Activated CD8-positive, alpha-beta T cell treated with anti-CD3 and anti-CD28 coated beads, Interleukin-2, amount 10 ng/mL, durations not matched to agents 7 days and 5 days (primary cell): ENCODE measurements at regions not wholly inside any gene's neighbourhood (a gene's known extent, or its start where the extent isn't known, plus 50 kb on each side); places are given as distances from the start of the nearest gene placed in this dataset.
A peak's percentile ranks its signal among the peaks of the same experiment; 100 is the strongest.

Experiments
- ATAC-seq: fragments of 150-1000 bp; cut with Tn5 transposase; one replicate; pipeline ENCODE4 v1.10.0; 2021; ENCODE audit warnings: moderate library complexity
- CTCF ChIA-PET: fragments of 350-600 bp; sonication (Branson Sonifier 250); formaldehyde crosslinking; loops from one replicate; lab custom pipeline; 2021; ENCODE audit warnings: antibody characterized with exemption; lab: Charles Lee
- POLR2A ChIA-PET: fragments of 350-600 bp; sonication (Branson Sonifier 250); formaldehyde crosslinking; loops from one replicate; lab custom pipeline; 2021; ENCODE audit warnings: antibody characterized with exemption; lab: Charles Lee
- DNase-seq: peaks from one replicate; pipeline ENCODE4 v3.0.0-alpha.2; 2020
- H3K27ac Mint-ChIP-seq: one replicate; pipeline ENCODE4 v1.8.0; 2021; ENCODE audit warnings: mild to moderate bottlenecking, mixed read lengths
- H3K27me3 Mint-ChIP-seq: one replicate; pipeline ENCODE4 v1.8.0; 2021; ENCODE audit warnings: low read depth, mixed read lengths
- H3K36me3 Mint-ChIP-seq: one replicate; pipeline ENCODE4 v1.8.0; 2021; ENCODE audit warnings: low read depth, mixed read lengths
- H3K4me1 Mint-ChIP-seq: one replicate; pipeline ENCODE4 v1.8.0; 2021; ENCODE audit warnings: low read depth, mixed read lengths
- H3K4me3 Mint-ChIP-seq: one replicate; pipeline ENCODE4 v1.8.0; 2021; ENCODE audit warnings: mild to moderate bottlenecking, mixed read lengths
- H3K9me3 Mint-ChIP-seq: one replicate; pipeline ENCODE4 v1.8.0; 2022; ENCODE audit warnings: mixed read lengths; ENCODE audit not compliant: insufficient read depth

DNA sequence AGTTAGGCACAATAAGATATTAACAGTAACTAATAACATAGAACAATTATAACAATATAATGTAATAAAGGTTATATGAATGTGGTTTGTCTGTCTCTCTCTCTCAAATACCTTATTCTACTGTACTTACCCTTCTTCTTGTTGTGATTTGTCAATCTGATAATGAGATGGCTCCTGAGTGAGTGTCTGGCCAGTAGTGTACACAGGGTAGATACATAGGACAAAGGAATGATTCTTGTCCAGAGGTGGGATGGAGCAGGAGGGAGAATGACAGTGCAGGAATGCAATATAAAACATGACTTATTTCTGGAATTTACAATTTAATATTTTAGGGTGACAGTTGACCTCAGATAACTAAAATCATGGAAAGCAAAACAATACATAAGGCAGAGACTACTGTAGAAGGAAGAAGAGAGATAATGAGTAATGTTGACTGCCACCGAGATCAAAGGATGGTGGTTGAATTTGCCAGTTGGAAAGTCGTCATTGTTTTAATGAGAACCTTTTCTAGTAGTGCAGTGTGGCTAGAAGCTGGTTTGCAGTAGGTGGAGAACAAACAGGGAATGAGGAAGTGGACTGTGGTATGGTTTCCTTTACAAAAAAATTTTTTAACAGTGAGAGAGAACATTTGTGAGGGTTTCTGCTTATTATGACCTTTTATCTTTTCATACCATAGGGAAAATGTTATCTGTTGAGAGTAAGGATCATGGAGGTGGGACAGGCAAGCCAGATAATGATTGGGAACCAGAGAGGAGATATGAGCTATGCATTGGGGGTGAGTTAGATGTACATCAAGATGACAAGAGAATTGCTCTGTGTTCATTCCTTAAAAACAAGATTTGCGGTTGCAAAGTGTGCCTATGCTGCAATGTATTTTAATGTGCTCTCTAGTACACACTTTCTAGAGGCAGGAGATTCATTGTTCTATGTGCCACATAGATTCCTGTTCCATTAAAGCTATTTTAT is 458.3 kb downstream of the BTG1 start:
- CTCF ChIA-PET: interaction anchor here (1.2 to 1.4 kb wide), 2 partner anchors 109 to 458 kb away, joined by 5 read pairs; partner anchors contain the start of gene BTG1
- Mint-ChIP-seq H3K9me3 (peaks cover 6% of the 10 kb centered on the region), H3K36me3 (no peaks in the 10 kb centered on the region), H3K27me3 (no peaks in the 10 kb centered on the region), H3K4me3 (no peak overlapping the region), H3K4me1 (peaks cover 25% of the 10 kb centered on the region), H3K27ac (peak overlapping the region; percentile 65)
- POLR2A ChIA-PET: interaction anchor here (0.6 to 1.0 kb wide), 3 partner anchors 306 to 458 kb away, joined by 3 read pairs; partner anchors contain the start of gene BTG1
- ATAC-seq: peak; percentile 84
- peak; percentile 58 for DNase-seq

DNA sequence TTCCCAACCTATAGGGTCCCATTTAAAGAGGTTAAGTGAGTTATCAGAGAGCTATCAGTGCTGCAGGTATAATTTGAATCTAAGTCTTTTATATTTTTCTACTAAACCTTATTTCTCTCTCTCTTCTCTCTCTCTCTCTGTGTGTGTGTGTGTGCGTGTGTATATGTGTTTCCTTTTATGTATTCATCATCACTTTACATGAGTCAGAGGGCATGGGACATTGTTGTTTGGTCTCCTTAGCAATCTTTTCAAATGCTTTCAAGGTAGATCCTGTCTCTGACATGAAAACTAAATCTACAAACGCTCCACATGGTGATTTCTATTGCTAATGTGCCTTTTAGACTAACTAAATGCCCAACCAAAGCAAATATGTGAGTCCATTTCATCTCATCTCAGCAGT is 459.7 kb downstream of the BTG1 start:
- POLR2A ChIA-PET: no interaction called here

DNA sequence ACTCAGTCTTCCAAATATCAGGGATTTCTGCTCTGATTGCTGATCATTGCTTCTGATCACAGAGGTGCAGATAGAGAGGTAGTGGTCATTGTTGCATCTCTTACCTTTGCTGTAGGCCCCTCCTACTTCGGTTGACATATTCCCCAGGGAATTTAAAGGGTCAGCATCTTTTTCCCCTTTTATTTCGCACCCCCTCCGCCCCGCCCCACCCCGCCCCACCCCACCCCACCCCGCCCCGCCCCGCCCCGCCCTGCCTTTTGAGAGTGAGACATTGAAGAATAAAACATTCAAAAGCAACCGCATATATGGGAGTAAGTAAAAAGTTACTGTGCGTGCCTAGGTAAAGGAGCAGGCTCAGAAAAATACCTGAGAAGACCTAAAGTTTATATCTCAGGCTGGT is 463.9 kb downstream of the BTG1 start:
- DNase-seq (no peak), ATAC-seq (no peak)
- ChIA-PET CTCF (no interaction called here), POLR2A (interaction anchor here (0.6 kb wide), 1 partner anchor 107 kb away, joined by 3 read pairs; no protein-coding TSS in a partner anchor)
- H3K4me1 Mint-ChIP-seq: peaks cover 8% of the 10 kb centered on the region
- peaks cover 2% of the 10 kb centered on the region for H3K36me3 Mint-ChIP-seq
- H3K9me3 Mint-ChIP-seq: peaks cover 6% of the 10 kb centered on the region
- no peaks in the 10 kb centered on the region for H3K27me3 Mint-ChIP-seq
- H3K27ac Mint-ChIP-seq: no peak overlapping the region
- no peak overlapping the region for H3K4me3 Mint-ChIP-seq

More for the DNA sequence above, 459.7 kb downstream of the BTG1 start:
- Mint-ChIP-seq H3K27me3 (no peaks in the 10 kb centered on the region), H3K4me1 (peaks cover 25% of the 10 kb centered on the region), H3K4me3 (no peak overlapping the region), H3K9me3 (peaks cover 6% of the 10 kb centered on the region), H3K27ac (peak overlapping the region; percentile 49), H3K36me3 (peaks cover 2% of the 10 kb centered on the region)
- DNase-seq (no peak), ATAC-seq (no peak)
- CTCF ChIA-PET: interaction anchor here (0.8 kb wide), 1 partner anchor 10 kb away, joined by 4 read pairs; no protein-coding TSS in a partner anchor

DNA sequence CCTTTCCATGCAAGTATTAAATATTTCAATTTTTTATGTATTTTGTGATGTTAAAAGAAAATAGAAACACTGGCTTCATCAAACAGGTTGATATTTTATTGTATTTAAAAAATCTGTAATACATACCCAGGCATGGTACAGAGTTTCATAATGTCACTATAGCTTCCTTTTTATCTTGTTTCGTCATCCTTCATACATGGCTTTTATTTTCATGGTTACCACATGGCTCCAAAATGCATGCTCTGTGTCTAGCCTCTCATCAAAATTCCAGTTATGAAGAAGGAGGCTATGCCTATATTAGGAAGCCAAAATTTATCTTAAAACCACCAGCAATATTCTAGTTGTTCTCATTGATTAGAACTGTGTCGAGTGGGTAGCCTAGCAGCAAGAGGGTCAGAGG is 464.8 kb downstream of the BTG1 start:
- Mint-ChIP-seq H3K9me3 (peaks cover 6% of the 10 kb centered on the region), H3K27ac (no peak overlapping the region), H3K36me3 (peaks cover 2% of the 10 kb centered on the region), H3K4me1 (peaks cover 2% of the 10 kb centered on the region), H3K27me3 (no peaks in the 10 kb centered on the region), H3K4me3 (no peak overlapping the region)
- ChIA-PET CTCF (no interaction called here), POLR2A (interaction anchor here (0.6 kb wide), 1 partner anchor 106 kb away, joined by 3 read pairs; no protein-coding TSS in a partner anchor)
- DNase-seq (no peak), ATAC-seq (no peak)

DNA sequence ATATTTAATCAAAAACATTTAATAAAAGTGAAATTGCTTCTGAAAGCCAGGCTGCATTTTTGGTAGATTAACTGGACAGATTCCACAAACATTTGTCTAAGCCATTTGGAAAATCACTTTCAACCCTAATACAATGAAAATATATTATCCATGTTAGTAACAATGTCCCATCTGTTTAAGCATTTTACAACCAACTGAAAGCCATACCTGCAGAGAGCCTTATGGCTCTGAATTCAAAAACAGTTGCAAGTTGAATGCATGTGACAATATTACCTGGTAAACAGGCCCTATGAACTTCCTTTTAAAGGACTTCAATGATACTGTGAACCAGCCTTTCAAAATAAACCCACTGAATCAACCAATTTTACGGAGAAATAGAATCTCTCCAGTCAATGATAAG is 468.1 kb downstream of the BTG1 start:
- Mint-ChIP-seq H3K4me1 (peaks cover 2% of the 10 kb centered on the region), H3K27me3 (no peaks in the 10 kb centered on the region), H3K4me3 (no peak overlapping the region), H3K27ac (no peak overlapping the region), H3K9me3 (no peaks in the 10 kb centered on the region), H3K36me3 (peaks cover 2% of the 10 kb centered on the region)
- DNase-seq (no peak), ATAC-seq (no peak)
- CTCF ChIA-PET: interaction anchor here (0.9 kb wide), 1 partner anchor 295 kb away, joined by 3 read pairs; no protein-coding TSS in a partner anchor
- POLR2A ChIA-PET: no interaction called here

DNA sequence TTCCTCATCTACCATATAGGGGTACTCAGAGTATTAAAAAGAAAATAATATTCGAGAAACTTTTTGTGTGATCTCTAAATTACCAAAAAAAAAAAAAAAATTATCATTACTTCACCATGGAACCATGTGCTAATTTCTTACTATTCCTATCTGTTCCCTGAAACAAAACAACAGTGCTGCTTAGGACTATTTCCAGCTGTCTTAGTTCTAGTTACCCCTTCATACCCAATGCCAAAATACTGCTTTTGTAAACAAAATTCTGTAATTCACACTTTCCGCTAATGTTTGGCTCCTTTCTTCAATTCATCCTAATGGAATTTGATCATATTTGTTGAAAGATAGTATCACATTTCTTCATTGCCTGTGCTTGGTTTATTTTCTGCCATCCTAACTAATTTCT is 470.2 kb downstream of the BTG1 start:
- Mint-ChIP-seq H3K36me3 (no peaks in the 10 kb centered on the region), H3K4me1 (peaks cover 2% of the 10 kb centered on the region), H3K9me3 (no peaks in the 10 kb centered on the region), H3K27ac (no peak overlapping the region), H3K4me3 (no peak overlapping the region), H3K27me3 (no peaks in the 10 kb centered on the region)
- no peak for DNase-seq
- POLR2A ChIA-PET: no interaction called here
- CTCF ChIA-PET: no interaction called here
- ATAC-seq: no peak

DNA sequence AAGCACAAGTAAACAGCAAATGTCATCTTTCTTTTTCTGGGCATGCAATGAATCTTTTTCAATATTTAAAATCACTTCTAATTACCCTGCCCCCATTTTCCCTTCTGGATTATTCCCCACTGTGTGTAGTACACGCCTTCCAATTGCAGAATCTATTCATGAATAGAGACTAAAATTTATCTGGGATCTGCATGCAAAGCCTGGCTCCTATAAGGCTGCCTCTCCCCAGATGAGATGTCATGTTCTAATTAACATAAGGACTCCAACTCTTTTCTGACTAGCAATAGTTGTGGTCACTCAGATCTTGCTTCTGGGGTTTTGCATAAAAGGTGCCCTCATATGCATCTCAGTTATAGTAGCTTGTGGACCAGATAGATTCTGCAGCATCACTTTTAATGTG is 473.5 kb downstream of the BTG1 start:
- H3K27me3 Mint-ChIP-seq: no peaks in the 10 kb centered on the region
- ATAC-seq: no peak
- ChIA-PET CTCF (interaction anchor here (2.9 kb wide), 1 partner anchor 11 kb away, joined by 9 read pairs; no protein-coding TSS in a partner anchor), POLR2A (no interaction called here)
- H3K4me3 Mint-ChIP-seq: no peak overlapping the region
- no peak overlapping the region for H3K27ac Mint-ChIP-seq
- no peaks in the 10 kb centered on the region for H3K9me3 Mint-ChIP-seq
- DNase-seq: no peak
- H3K4me1 Mint-ChIP-seq: peaks cover 7% of the 10 kb centered on the region
- H3K36me3 Mint-ChIP-seq: no peaks in the 10 kb centered on the region

DNA sequence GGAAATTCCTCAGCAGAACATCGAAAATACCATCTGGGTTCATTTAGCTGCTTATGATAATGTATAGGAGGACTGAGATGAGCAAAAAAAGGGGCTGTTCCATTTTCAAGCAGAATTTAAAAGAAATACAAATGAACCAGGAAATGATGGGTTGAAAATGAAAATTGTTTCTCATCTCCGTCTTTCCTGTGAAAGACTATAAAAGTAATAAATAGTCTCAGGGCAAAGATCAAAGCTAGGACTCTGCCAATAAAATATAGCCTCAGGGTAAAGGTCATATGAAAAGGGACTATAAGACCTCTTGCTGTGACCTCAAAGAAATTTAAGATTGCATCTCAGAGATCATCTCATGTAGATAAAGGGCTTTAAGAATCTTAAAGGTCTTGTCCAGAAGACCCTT is 478.0 kb downstream of the BTG1 start:
- H3K4me3 Mint-ChIP-seq: no peak overlapping the region
- no peak for ATAC-seq
- H3K27me3 Mint-ChIP-seq: no peaks in the 10 kb centered on the region
- no peaks in the 10 kb centered on the region for H3K36me3 Mint-ChIP-seq
- ChIA-PET CTCF (interaction anchor here (1.1 to 1.5 kb wide), 3 partner anchors 11 to 18 kb away, joined by 3 to 4 read pairs (median 3); no protein-coding TSS in a partner anchor), POLR2A (no interaction called here)
- peaks cover 8% of the 10 kb centered on the region for H3K4me1 Mint-ChIP-seq
- no peaks in the 10 kb centered on the region for H3K9me3 Mint-ChIP-seq
- no peak for DNase-seq
- peak overlapping the region; percentile 21 for H3K27ac Mint-ChIP-seq

DNA sequence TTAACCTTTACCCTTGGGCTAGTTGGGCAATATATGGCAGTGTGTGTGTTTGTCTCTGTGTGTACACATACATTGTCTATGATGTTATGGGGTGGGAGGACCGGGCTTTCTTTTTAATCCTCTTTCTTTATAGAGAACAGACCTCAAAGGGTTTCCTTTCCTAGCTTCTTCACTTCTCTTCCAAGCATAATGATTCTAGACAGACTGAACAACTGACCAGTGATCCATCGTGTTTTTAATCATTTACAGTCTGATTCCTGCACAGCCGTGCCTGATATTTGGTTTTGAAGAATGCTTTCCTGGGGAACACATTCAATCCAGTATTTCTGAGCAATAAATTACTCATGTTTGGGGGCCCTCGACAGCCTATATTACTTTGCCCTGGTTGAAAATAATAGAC is 481.1 kb upstream of the DCN start:
- Mint-ChIP-seq H3K4me1 (peaks cover 8% of the 10 kb centered on the region), H3K36me3 (no peaks in the 10 kb centered on the region), H3K27me3 (no peaks in the 10 kb centered on the region), H3K27ac (no peak overlapping the region), H3K9me3 (no peaks in the 10 kb centered on the region), H3K4me3 (no peak overlapping the region)
- no peak for DNase-seq
- no peak for ATAC-seq
- ChIA-PET POLR2A (no interaction called here), CTCF (no interaction called here)

DNA sequence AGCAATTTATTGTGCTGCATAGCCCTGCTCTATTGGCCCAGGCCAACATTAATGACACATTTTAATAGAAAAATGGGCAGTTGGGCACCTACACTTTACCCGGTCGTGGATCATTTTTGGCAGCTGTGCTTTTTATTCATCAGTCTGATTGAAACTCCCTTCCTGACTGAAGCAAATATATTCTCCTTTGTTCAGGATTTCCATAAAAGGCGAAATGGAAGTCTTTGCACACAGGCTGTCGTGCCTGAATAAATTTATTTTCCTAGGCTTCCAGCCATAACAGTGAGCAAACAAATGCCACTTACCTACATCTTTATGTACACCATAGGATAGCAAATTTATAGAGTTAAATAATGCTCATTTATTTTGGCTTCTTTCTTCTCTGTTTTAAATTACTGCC is 480.7 kb upstream of the DCN start:
- Mint-ChIP-seq H3K36me3 (no peaks in the 10 kb centered on the region), H3K4me3 (no peak overlapping the region), H3K27ac (no peak overlapping the region), H3K4me1 (peaks cover 8% of the 10 kb centered on the region), H3K9me3 (no peaks in the 10 kb centered on the region), H3K27me3 (no peaks in the 10 kb centered on the region)
- ChIA-PET POLR2A (no interaction called here), CTCF (no interaction called here)
- DNase-seq (no peak), ATAC-seq (no peak)

DNA sequence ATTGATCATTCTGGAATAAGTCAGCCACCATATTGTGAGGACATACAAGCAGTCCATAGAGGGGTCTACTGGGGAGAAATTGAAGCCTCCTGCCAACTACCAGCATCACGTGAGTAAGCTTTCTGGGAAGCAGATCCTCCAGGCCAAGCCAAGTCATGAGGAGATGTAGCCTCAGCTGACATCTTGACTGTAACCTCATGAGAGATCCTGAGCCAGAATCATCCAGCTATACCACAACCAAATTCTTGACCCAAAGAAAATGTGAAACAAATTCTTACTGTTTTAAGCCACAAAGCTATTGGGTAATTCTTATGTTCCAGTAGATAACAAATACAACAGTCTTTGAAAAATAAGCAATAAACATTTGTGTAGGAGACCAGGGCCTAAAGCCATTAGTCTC is 479.4 kb upstream of the DCN start:
- ATAC-seq: no peak
- Mint-ChIP-seq H3K4me3 (no peak overlapping the region), H3K27me3 (no peaks in the 10 kb centered on the region), H3K4me1 (peaks cover 11% of the 10 kb centered on the region), H3K36me3 (no peaks in the 10 kb centered on the region), H3K9me3 (no peaks in the 10 kb centered on the region), H3K27ac (no peak overlapping the region)
- CTCF ChIA-PET: no interaction called here
- POLR2A ChIA-PET: no interaction called here
- no peak for DNase-seq

DNA sequence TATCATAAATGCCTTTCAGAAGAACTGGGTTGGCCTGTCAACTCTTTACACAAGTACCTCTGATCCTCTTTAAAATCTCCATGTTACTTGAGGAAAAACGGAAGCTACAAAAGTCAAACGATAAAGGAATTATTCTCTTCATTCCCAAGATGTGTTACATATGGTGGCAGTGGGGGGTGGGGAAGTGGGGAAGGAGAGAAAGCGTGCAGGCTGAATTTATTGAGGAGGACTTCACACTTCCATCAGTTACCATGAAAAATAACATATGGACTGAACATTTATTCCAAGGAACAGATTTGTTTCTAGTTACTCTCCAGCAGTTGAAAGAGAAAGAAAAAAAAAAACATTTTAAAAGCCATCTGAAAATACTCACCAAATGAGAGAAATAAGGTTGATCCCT is 474.4 kb upstream of the DCN start:
- Mint-ChIP-seq H3K27ac (no peak overlapping the region), H3K36me3 (no peaks in the 10 kb centered on the region), H3K4me1 (peaks cover 8% of the 10 kb centered on the region), H3K9me3 (no peaks in the 10 kb centered on the region), H3K27me3 (no peaks in the 10 kb centered on the region), H3K4me3 (no peak overlapping the region)
- DNase-seq (no peak), ATAC-seq (no peak)
- ChIA-PET CTCF (interaction anchor here (0.8 to 1.4 kb wide), 2 partner anchors 9 to 11 kb away, joined by 3 to 4 read pairs; no protein-coding TSS in a partner anchor), POLR2A (no interaction called here)
